GM21825 (cell line): ENCODE measurements at regions not wholly inside any gene's neighbourhood (a gene's known extent, or its start where the extent isn't known, plus 50 kb on each side); places are given as distances from the start of the nearest gene placed in this dataset.
"Not testable (repeated sequence)": the region's sequence is repeated elsewhere in the genome, so short reads cannot be mapped to it uniquely, and the experiment has no call there.

Source experiments
- ATAC-seq: cut with Tn5 transposase; IDR thresholded peaks from one replicate; pipeline ENCODE4 v1.9.1; 2021; ENCODE audit warnings: mild to moderate bottlenecking, moderate library complexity; ENCODE audit not compliant: unreplicated experiment

GRCh38 chr4:64737026-64737853, 328.0 kb upstream of the TECRL start:
- no peak for ATAC-seq

- ATAC-seq, result no peak
Measured at GRCh38 chr4:64729561-64729960, 320.3 kb upstream of the TECRL start.

GRCh38 chr4:64727960-64728359, 318.7 kb upstream of the TECRL start:
- no peak for ATAC-seq

GRCh38 chr4:64727391-64727790, 318.1 kb upstream of the TECRL start:
- ATAC-seq, result not testable (repeated sequence)

- ATAC-seq, result no peak
Measured at GRCh38 chr4:64724689-64725088, 315.4 kb upstream of the TECRL start.

GRCh38 chr4:64721106-64721505, 311.9 kb upstream of the TECRL start:
- no peak for ATAC-seq

GRCh38 chr4:64718091-64718490, 308.8 kb upstream of the TECRL start:
- ATAC-seq, result no peak

GRCh38 chr4:64715741-64716140, 306.5 kb upstream of the TECRL start:
- no peak for ATAC-seq

- ATAC-seq, result peak; percentile 63
Measured at GRCh38 chr4:64713256-64713840, 304.1 kb upstream of the TECRL start.

- ATAC-seq, result no peak
Measured at GRCh38 chr4:64712590-64712989, 303.3 kb upstream of the TECRL start.

GRCh38 chr4:64705989-64706388, 296.7 kb upstream of the TECRL start:
- no peak for ATAC-seq

GRCh38 chr4:64698171-64698570, 288.9 kb upstream of the TECRL start:
- no peak for ATAC-seq

- ATAC-seq, result no peak
Measured at GRCh38 chr4:64682946-64683345, 273.7 kb upstream of the TECRL start.

GRCh38 chr4:64682481-64682880, 273.2 kb upstream of the TECRL start:
- no peak for ATAC-seq

- ATAC-seq, result not testable (repeated sequence)
Measured at GRCh38 chr4:64673121-64673520, 263.9 kb upstream of the TECRL start.

- ATAC-seq, result no peak
Measured at GRCh38 chr4:64670647-64671046, 261.4 kb upstream of the TECRL start.

- no peak for ATAC-seq
Measured at GRCh38 chr4:64643841-64644240, 234.6 kb upstream of the TECRL start.

- ATAC-seq, result no peak
Measured at GRCh38 chr4:64642936-64643335, 233.7 kb upstream of the TECRL start.

- ATAC-seq, result not testable (repeated sequence)
Measured at GRCh38 chr4:64640402-64640801, 231.2 kb upstream of the TECRL start.

- no peak for ATAC-seq
Measured at GRCh38 chr4:64625438-64625837, 216.2 kb upstream of the TECRL start.

GRCh38 chr4:64617800-64618199, 208.6 kb upstream of the TECRL start:
- ATAC-seq, result no peak

GRCh38 chr4:64614276-64614675, 205.0 kb upstream of the TECRL start:
- ATAC-seq, result no peak

GRCh38 chr4:64613046-64613445, 203.8 kb upstream of the TECRL start:
- ATAC-seq, result no peak
